Activated T-cell treated with anti-CD3 and anti-CD28 coated beads, Interleukin-2, amount 50 U/mL, for 72 hours (primary cell): ENCODE measurements at regions not wholly inside any gene's neighbourhood (a gene's known extent, or its start where the extent isn't known, plus 50 kb on each side); places are given as distances from the start of the nearest gene placed in this dataset.

Source experiments
- ATAC-seq, 2 donors: fragments of 150-1000 bp; cut with Tn5 transposase; replicated peaks in 1 of 2; 2 replicates each; pipeline ENCODE4 v1.10.0; 2021; ENCODE audit warnings: moderate library complexity in 2 of 2, mild to moderate bottlenecking in 1 of 2
- DNase-seq, 2 donors: peaks; one replicate each; pipeline ENCODE4 v3.0.0; 2021 to 2022; ENCODE audit warnings: mixed read lengths in 1 of 2
- H3K27ac Mint-ChIP-seq: one replicate; pipeline ENCODE4 v1.8.0; 2022; ENCODE audit warnings: mild to moderate bottlenecking, moderate library complexity, mixed read lengths
- H3K27me3 Mint-ChIP-seq: one replicate; pipeline ENCODE4 v1.8.0; 2022; ENCODE audit warnings: low read depth, mixed read lengths
- H3K36me3 Mint-ChIP-seq, 2 donors: one replicate each; pipeline ENCODE4 v1.8.0; 2022; ENCODE audit warnings: mixed read lengths in 2 of 2, mild to moderate bottlenecking in 1 of 2; ENCODE audit not compliant: insufficient read depth in 2 of 2
- H3K4me1 Mint-ChIP-seq: one replicate; pipeline ENCODE4 v1.8.0; 2022; ENCODE audit warnings: low read depth, mixed read lengths
- H3K4me3 Mint-ChIP-seq, 2 donors: one replicate each; pipeline ENCODE4 v1.8.0; 2022; ENCODE audit warnings: mild to moderate bottlenecking in 2 of 2, mixed read lengths in 2 of 2, moderate library complexity in 2 of 2
- H3K9me3 Mint-ChIP-seq, 2 donors: one replicate each; pipeline ENCODE4 v1.8.0; 2022; ENCODE audit warnings: mixed read lengths in 2 of 2

GRCh38 chr10:3494131-3494837 lies 290.7 kb downstream of the KLF6 start:
- H3K36me3 Mint-ChIP-seq: no peaks in the 10 kb centered on the region

GRCh38 chr10:3493621-3494020 lies 291.4 kb downstream of the KLF6 start:
- Mint-ChIP-seq H3K27me3 (peaks cover 31% of the 10 kb centered on the region), H3K36me3 (peaks cover 3% of the 10 kb centered on the region in 2 donors), H3K4me3 (no peak overlapping the region), H3K27ac (no peak overlapping the region), H3K4me1 (no peaks in the 10 kb centered on the region), H3K9me3 (peaks cover 5% of the 10 kb centered on the region in 2 donors)
- no peak for DNase-seq
- no peak for ATAC-seq

More at GRCh38 chr10:3494131-3494837, 290.7 kb downstream of the KLF6 start:
- no peaks in the 10 kb centered on the region for H3K4me1 Mint-ChIP-seq
- H3K27ac Mint-ChIP-seq: no peak overlapping the region
- ATAC-seq (no peak), DNase-seq (no peak)
- no peaks in the 10 kb centered on the region for H3K9me3 Mint-ChIP-seq
- no peak overlapping the region for H3K4me3 Mint-ChIP-seq
- peaks cover 31% of the 10 kb centered on the region for H3K27me3 Mint-ChIP-seq

GRCh38 chr10:3491571-3491970 lies 293.4 kb downstream of the KLF6 start:
- no peak overlapping the region for H3K27ac Mint-ChIP-seq
- ATAC-seq (no peak), DNase-seq (no peak)
- peaks cover 15% of the 10 kb centered on the region for H3K27me3 Mint-ChIP-seq
- peaks cover 7% of the 10 kb centered on the region for H3K4me1 Mint-ChIP-seq
- H3K36me3 Mint-ChIP-seq: peaks cover 4 to 5% of the 10 kb centered on the region in 2 donors
- peaks cover 8% of the 10 kb centered on the region in 2 donors for H3K9me3 Mint-ChIP-seq
- H3K4me3 Mint-ChIP-seq: no peak overlapping the region

- ATAC-seq (peak; percentile 61 to 70), DNase-seq (peak in 1 of 2 donors; percentile 15)
- H3K27ac Mint-ChIP-seq: no peak overlapping the region
Observed at GRCh38 chr10:3487228-3487627, 297.8 kb downstream of the KLF6 start.

GRCh38 chr10:3486346-3487065 lies 298.5 kb downstream of the KLF6 start:
- Mint-ChIP-seq H3K36me3 (peaks cover 4 to 5% of the 10 kb centered on the region in 2 donors), H3K27ac (no peak overlapping the region), H3K9me3 (peaks cover 8% of the 10 kb centered on the region in 2 donors), H3K4me3 (no peak overlapping the region), H3K27me3 (peaks cover 18% of the 10 kb centered on the region), H3K4me1 (peaks cover 39% of the 10 kb centered on the region)
- ATAC-seq: no peak
- DNase-seq: no peak

More at GRCh38 chr10:3487228-3487627, 297.8 kb downstream of the KLF6 start:
- peaks cover 11% of the 10 kb centered on the region for H3K27me3 Mint-ChIP-seq
- H3K36me3 Mint-ChIP-seq: peaks cover 4 to 5% of the 10 kb centered on the region in 2 donors
- no peak overlapping the region for H3K4me3 Mint-ChIP-seq
- H3K4me1 Mint-ChIP-seq: peaks cover 31% of the 10 kb centered on the region
- H3K9me3 Mint-ChIP-seq: peaks cover 8% of the 10 kb centered on the region in 2 donors

- ATAC-seq (no peak), DNase-seq (no peak)
- H3K4me3 Mint-ChIP-seq: peak overlapping the region; percentile 3 to 46
- peaks cover 21% of the 10 kb centered on the region for H3K27me3 Mint-ChIP-seq
- H3K9me3 Mint-ChIP-seq: peaks cover 8% of the 10 kb centered on the region in 2 donors
- H3K36me3 Mint-ChIP-seq: peaks cover 4 to 5% of the 10 kb centered on the region in 2 donors
- H3K4me1 Mint-ChIP-seq: peaks cover 52% of the 10 kb centered on the region
- no peak overlapping the region for H3K27ac Mint-ChIP-seq
Observed at GRCh38 chr10:3485057-3485686, 299.8 kb downstream of the KLF6 start.

- H3K9me3 Mint-ChIP-seq: peaks cover 8% of the 10 kb centered on the region in 2 donors
- ATAC-seq (no peak), DNase-seq (no peak)
- peaks cover 25% of the 10 kb centered on the region for H3K27me3 Mint-ChIP-seq
- no peak overlapping the region for H3K27ac Mint-ChIP-seq
- peak overlapping the region in 1 of 2 donors; percentile 46 for H3K4me3 Mint-ChIP-seq
- peaks cover 59% of the 10 kb centered on the region for H3K4me1 Mint-ChIP-seq
- H3K36me3 Mint-ChIP-seq: peaks cover 4 to 5% of the 10 kb centered on the region in 2 donors
Observed at GRCh38 chr10:3484306-3485056, 300.5 kb downstream of the KLF6 start.

- Mint-ChIP-seq H3K4me3 (peak overlapping the region; percentile 18 to 38), H3K36me3 (no peaks in the 10 kb centered on the region), H3K27me3 (peaks cover 32% of the 10 kb centered on the region), H3K27ac (no peak overlapping the region), H3K9me3 (no peaks in the 10 kb centered on the region), H3K4me1 (peaks cover 72% of the 10 kb centered on the region)
- DNase-seq (peak in 1 of 2 donors; percentile 34), ATAC-seq (peak; percentile 33 to 70)
Observed at GRCh38 chr10:3482200-3482993, 302.6 kb downstream of the KLF6 start.

GRCh38 chr10:3481496-3481895 lies 303.5 kb downstream of the KLF6 start:
- Mint-ChIP-seq H3K9me3 (no peaks in the 10 kb centered on the region), H3K27me3 (peaks cover 40% of the 10 kb centered on the region), H3K4me3 (no peak overlapping the region), H3K4me1 (peaks cover 67% of the 10 kb centered on the region), H3K36me3 (no peaks in the 10 kb centered on the region), H3K27ac (no peak overlapping the region)
- no peak for DNase-seq
- ATAC-seq: no peak

GRCh38 chr10:3480990-3481315 lies 304.1 kb downstream of the KLF6 start:
- no peak for ATAC-seq
- H3K36me3 Mint-ChIP-seq: no peaks in the 10 kb centered on the region
- H3K9me3 Mint-ChIP-seq: no peaks in the 10 kb centered on the region
- no peak overlapping the region for H3K4me3 Mint-ChIP-seq
- peaks cover 45% of the 10 kb centered on the region for H3K27me3 Mint-ChIP-seq
- H3K27ac Mint-ChIP-seq: no peak overlapping the region
- peaks cover 67% of the 10 kb centered on the region for H3K4me1 Mint-ChIP-seq
- DNase-seq: no peak

- Mint-ChIP-seq H3K27me3 (peaks cover 45% of the 10 kb centered on the region), H3K4me3 (no peak overlapping the region), H3K36me3 (no peaks in the 10 kb centered on the region), H3K9me3 (no peaks in the 10 kb centered on the region), H3K4me1 (peaks cover 63% of the 10 kb centered on the region), H3K27ac (no peak overlapping the region)
- peak; percentile 44 to 47 for DNase-seq
- ATAC-seq: peak; percentile 65 to 78
Observed at GRCh38 chr10:3480281-3480989, 304.6 kb downstream of the KLF6 start.
